PC-3 (cell line): ENCODE measurements at regions not wholly inside any gene's neighbourhood (a gene's known extent, or its start where the extent isn't known, plus 50 kb on each side); places are given as distances from the start of the nearest gene placed in this dataset.

Experiments used
- ATAC-seq: fragments of 200-7000 bp; cut with Tn5 transposase; 2 replicates; pipeline ENCODE4 v1.9.1; 2020; ENCODE audit warnings: mild to moderate bottlenecking, moderate library complexity
- BruUV-seq: library from RNA; stranded (reverse); fragments of 400-500 nt; replicated peaks from 2 replicates; lab custom pipeline; 2021; lab: Mats Ljungman, UMichigan
- CTCF ChIA-PET: fragments of 300-600 bp; sonication (Branson Sonifier 250); formaldehyde crosslinking; loops from one replicate; lab custom pipeline; 2022; ENCODE audit warnings: antibody characterized with exemption; lab: Charles Lee
- POLR2A ChIA-PET: fragments of 300-600 bp; sonication (Branson Sonifier 250); formaldehyde crosslinking; loops from one replicate; lab custom pipeline; 2022; ENCODE audit warnings: antibody characterized with exemption; ENCODE audit not compliant: unreplicated experiment; lab: Charles Lee
- DNase-seq: peaks from one replicate; pipeline ENCODE4 v3.0.0-alpha.2; 2015
- H2AFZ ChIP-seq: fragments of 300-600 bp; sonication (generic); 2 replicates; pipeline ENCODE4 v1.6.0; 2016; ENCODE audit warnings: antibody characterized with exemption, low read length
- H3F3A ChIP-seq: fragments of 300-600 bp; sonication (generic); one replicate; pipeline ENCODE4 v1.6.0; 2017; ENCODE audit warnings: antibody characterized with exemption, low read length, control low read depth, mild to moderate bottlenecking; ENCODE audit not compliant: unreplicated experiment
- H3K27ac ChIP-seq: fragments of 300-600 bp; sonication (generic); 2 replicates; pipeline ENCODE4 v1.5.1; 2016; ENCODE audit warnings: mild to moderate bottlenecking, low read length
- H3K27me3 ChIP-seq: fragments of 300-600 bp; sonication (generic); 2 replicates; pipeline ENCODE4 v1.6.1; 2016; ENCODE audit warnings: low read length, mixed read lengths
- H3K36me3 ChIP-seq: fragments of 300-600 bp; sonication (generic); 2 replicates; pipeline ENCODE4 v1.6.1; 2016; ENCODE audit warnings: low read depth, mixed run types, low read length, mixed read lengths
- H3K4me1 ChIP-seq: fragments of 300-600 bp; sonication (generic); 2 replicates; pipeline ENCODE4 v1.5.1; 2016; ENCODE audit warnings: low read length; ENCODE audit not compliant: insufficient read depth
- H3K4me2 ChIP-seq: fragments of 300-600 bp; sonication (generic); 2 replicates; pipeline ENCODE4 v1.6.0; 2016; ENCODE audit warnings: low read length
- H3K4me3 ChIP-seq: fragments of 300-600 bp; sonication (generic); 2 replicates; pipeline ENCODE4 v1.5.1; 2016; ENCODE audit warnings: mild to moderate bottlenecking, low read length, mixed read lengths
- H3K79me2 ChIP-seq: fragments of 300-600 bp; sonication (generic); 2 replicates; pipeline ENCODE4 v1.6.1; 2017; ENCODE audit warnings: low read length, mixed read lengths
- H3K9ac ChIP-seq: fragments of 300-600 bp; sonication (generic); 2 replicates; pipeline ENCODE4 v1.6.0; 2016; ENCODE audit warnings: mild to moderate bottlenecking, low read length
- H3K9me2 ChIP-seq: fragments of 300-600 bp; sonication (generic); replicated peaks from 2 replicates; pipeline ENCODE4 v1.6.1; 2016; ENCODE audit warnings: mixed run types, low read length, mixed read lengths
- H3K9me3 ChIP-seq: fragments of 300-600 bp; sonication (generic); 2 replicates; pipeline ENCODE4 v1.6.1; 2016; ENCODE audit warnings: low read length, mixed read lengths
- H4K20me1 ChIP-seq: fragments of 300-600 bp; sonication (generic); 2 replicates; pipeline ENCODE4 v1.6.1; 2016; ENCODE audit warnings: low read length, mixed read lengths
- EZH2 ChIP-seq: fragments of 300-600 bp; sonication (generic); IDR thresholded peaks from one replicate; pipeline ENCODE4 v1.6.1; 2017; ENCODE audit warnings: antibody characterized with exemption, mild to moderate bottlenecking, low read length; ENCODE audit not compliant: unreplicated experiment
- EZH2phosphoT487 ChIP-seq: fragments of 300-600 bp; sonication (generic); IDR thresholded peaks from 2 replicates; pipeline ENCODE4 v1.6.1; 2018; ENCODE audit warnings: mild to moderate bottlenecking, antibody characterized with exemption, low read length, borderline replicate concordance
- intact Hi-C: fragments of 100-400 bp; cut with micrococcal nuclease; formaldehyde crosslinking; loops from 2 replicates; pipeline ENCODE4 v1.9.0; 2023
- TF ChIP-seq, protein P1 (sequence below): fragments of 300-600 bp; sonication (generic); conservative IDR thresholded peaks from 2 replicates; pipeline ENCODE4 v1.5.1; 2017; ENCODE audit warnings: antibody characterized with exemption, low read depth, mild to moderate bottlenecking, low read length

DNA sequence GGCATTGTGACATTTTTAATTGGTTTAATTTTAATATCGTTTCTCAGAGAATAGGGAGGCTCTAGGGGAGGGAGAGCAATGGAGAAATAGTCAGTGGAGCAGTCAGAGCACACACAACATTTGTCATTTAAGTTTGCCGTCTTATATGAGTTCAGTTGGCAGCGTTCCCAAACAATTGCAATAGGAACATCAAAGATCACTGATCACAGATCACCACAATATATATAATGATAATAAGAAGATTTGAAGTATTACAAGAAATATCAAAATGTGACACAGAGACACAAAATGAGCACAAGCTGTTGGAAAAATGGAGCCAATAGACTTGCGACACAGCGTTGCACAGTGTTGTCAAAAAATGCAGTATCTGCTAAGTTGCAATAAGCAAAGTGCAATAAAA lies 303.7 kb downstream of the CDH19 start:
- no peak overlapping the region for H3K4me3 ChIP-seq
- H3K4me2 ChIP-seq: no peak overlapping the region
- H3K27ac ChIP-seq: no peak overlapping the region
- no peak overlapping the region for H3K9ac ChIP-seq
- intact Hi-C loops: no loop called here
- CTCF ChIA-PET: no interaction called here
- H3K36me3 ChIP-seq: no peaks in the 10 kb centered on the region
- H2AFZ ChIP-seq: no peak overlapping the region
- POLR2A ChIA-PET: no interaction called here
- no peaks in the 10 kb centered on the region for H3K4me1 ChIP-seq
- no peak for DNase-seq
- no peaks in the 10 kb centered on the region for H3K27me3 ChIP-seq
- no TSS peak for BruUV-seq
- H3K79me2 ChIP-seq: no peaks in the 10 kb centered on the region
- no peaks in the 10 kb centered on the region for H3K9me2 ChIP-seq
- no peaks in the 10 kb centered on the region for H4K20me1 ChIP-seq
- TF ChIP-seq, protein P1, sequence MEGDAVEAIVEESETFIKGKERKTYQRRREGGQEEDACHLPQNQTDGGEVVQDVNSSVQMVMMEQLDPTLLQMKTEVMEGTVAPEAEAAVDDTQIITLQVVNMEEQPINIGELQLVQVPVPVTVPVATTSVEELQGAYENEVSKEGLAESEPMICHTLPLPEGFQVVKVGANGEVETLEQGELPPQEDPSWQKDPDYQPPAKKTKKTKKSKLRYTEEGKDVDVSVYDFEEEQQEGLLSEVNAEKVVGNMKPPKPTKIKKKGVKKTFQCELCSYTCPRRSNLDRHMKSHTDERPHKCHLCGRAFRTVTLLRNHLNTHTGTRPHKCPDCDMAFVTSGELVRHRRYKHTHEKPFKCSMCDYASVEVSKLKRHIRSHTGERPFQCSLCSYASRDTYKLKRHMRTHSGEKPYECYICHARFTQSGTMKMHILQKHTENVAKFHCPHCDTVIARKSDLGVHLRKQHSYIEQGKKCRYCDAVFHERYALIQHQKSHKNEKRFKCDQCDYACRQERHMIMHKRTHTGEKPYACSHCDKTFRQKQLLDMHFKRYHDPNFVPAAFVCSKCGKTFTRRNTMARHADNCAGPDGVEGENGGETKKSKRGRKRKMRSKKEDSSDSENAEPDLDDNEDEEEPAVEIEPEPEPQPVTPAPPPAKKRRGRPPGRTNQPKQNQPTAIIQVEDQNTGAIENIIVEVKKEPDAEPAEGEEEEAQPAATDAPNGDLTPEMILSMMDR: no peak
- no peak for TF ChIP-seq EZH2
- no peak for TF ChIP-seq EZH2phosphoT487
- no peaks in the 10 kb centered on the region for H3F3A ChIP-seq
- ATAC-seq: no peak
- H3K9me3 ChIP-seq: no peaks in the 10 kb centered on the region

DNA sequence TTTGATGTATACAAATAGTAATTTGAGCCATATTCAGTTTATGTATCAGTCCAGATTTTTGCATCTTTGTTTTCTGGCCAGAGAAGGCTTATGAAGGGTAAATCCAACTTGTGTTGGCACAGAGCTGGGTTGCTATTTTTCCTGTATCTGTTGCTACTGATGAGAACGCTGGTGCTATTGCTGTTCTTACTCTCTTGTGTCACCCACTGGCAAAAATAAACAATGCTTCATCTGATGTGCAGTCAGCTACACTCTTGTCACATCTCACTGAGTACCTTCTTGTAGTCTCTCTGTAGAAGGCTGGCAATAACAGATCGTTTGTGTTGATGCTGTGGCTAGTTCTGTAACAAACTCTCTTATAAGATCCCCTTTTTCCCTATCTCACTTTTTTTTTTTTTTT lies 323.4 kb downstream of the CDH19 start:
- ATAC-seq (peak; percentile 51), DNase-seq (no peak)
- H4K20me1 ChIP-seq: no peaks in the 10 kb centered on the region
- no peaks in the 10 kb centered on the region for H3K4me1 ChIP-seq
- H3K79me2 ChIP-seq: no peaks in the 10 kb centered on the region
- H3K9me2 ChIP-seq: no peaks in the 10 kb centered on the region
- BruUV-seq: no TSS peak
- POLR2A ChIA-PET: no interaction called here
- no peak overlapping the region for H3K27ac ChIP-seq
- TF ChIP-seq EZH2phosphoT487 (no peak), EZH2 (no peak)
- TF ChIP-seq, protein P1: no peak
- CTCF ChIA-PET: interaction anchor here (0.7 kb wide), 1 partner anchor 297 kb away, joined by 3 read pairs; no protein-coding TSS in a partner anchor
- no peak overlapping the region for H3K4me2 ChIP-seq
- no peaks in the 10 kb centered on the region for H3K36me3 ChIP-seq
- H3K4me3 ChIP-seq: no peak overlapping the region
- no peaks in the 10 kb centered on the region for H3K9me3 ChIP-seq
- H3F3A ChIP-seq: no peaks in the 10 kb centered on the region
- intact Hi-C loops: loop anchor here (5.0 kb wide), 1 partner anchor 298 kb away; no protein-coding TSS in a partner anchor
- no peaks in the 10 kb centered on the region for H3K27me3 ChIP-seq
- H3K9ac ChIP-seq: no peak overlapping the region
- H2AFZ ChIP-seq: no peak overlapping the region

DNA sequence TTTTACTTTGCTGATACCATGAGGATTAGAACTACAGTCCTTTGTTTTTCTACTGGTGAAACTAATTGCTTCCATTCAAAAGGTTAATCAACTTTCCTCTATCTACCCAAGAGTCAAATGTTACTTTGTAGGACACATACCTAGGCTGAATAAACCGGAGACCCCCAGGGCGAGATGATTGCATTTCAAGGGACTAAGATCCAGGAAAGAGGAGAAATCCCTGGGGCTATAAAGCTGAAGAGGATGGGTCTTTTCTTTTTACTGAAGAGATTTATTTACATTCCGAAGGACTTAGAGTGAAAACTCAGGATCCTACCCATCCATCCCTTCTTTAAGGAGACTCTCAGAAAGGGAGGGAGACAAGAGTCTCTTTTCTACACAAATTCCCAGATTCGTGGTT lies 331.9 kb downstream of the CDH19 start:
- Histone ChIP-seq H3K36me3 (no peaks in the 10 kb centered on the region), H3K9me2 (no peaks in the 10 kb centered on the region), H3K27ac (no peak overlapping the region), H3F3A (no peaks in the 10 kb centered on the region), H3K27me3 (no peaks in the 10 kb centered on the region), H3K79me2 (no peaks in the 10 kb centered on the region), H2AFZ (no peak overlapping the region), H3K4me1 (no peaks in the 10 kb centered on the region), H4K20me1 (no peaks in the 10 kb centered on the region), H3K4me3 (no peak overlapping the region), H3K9ac (no peak overlapping the region), H3K4me2 (no peak overlapping the region), H3K9me3 (peaks cover 4% of the 10 kb centered on the region; the same call in 1 of the 2 replicates)
- no TSS peak for BruUV-seq
- POLR2A ChIA-PET: no interaction called here
- TF ChIP-seq EZH2 (no peak), EZH2phosphoT487 (no peak)
- TF ChIP-seq, protein P1: no peak
- intact Hi-C loops: loop anchor here (10.0 kb wide), 1 partner anchor 63 kb away; no protein-coding TSS in a partner anchor
- DNase-seq: no peak
- CTCF ChIA-PET: no interaction called here
- no peak for ATAC-seq
